ENCODE measurements at regions not wholly inside any gene's neighbourhood (a gene's known extent, or its start where the extent isn't known, plus 50 kb on each side); places are given as distances from the start of the nearest gene placed in this dataset.
"Not testable (repeated sequence)": the region's sequence is repeated elsewhere in the genome, so short reads cannot be mapped to it uniquely, and the experiment has no call there.

DNA sequence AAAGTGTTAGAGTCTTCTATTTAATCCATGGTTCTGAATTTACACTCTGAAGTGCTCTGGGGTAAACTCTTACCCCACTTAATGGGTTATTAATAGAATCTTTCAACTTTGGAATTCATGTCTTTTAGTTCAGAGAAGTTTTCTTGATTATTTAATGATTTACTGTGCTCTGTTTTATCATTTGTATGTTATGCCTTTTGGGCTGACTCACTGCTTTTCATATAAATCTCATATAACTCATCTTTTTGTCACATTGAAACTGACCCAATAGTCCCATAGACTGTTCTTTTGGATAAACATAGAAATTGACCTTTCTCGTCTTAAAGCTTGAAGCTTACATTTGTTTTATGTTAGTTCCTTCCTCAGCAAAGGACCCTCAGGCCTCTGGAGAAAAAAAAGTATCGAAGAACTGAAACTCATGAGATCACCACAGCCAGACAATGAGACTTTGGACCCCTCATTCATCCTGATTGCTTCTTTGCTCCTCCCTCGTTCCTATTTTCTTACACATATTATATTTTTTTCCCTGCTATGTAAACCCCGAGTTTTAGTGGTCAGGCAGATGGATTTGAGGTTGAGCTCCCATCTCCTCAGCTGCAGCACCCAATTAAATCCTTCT, 229.1 kb upstream of the CBLB start:
- no peak for DNase-seq (ENCODE audit: low spot score)
- in situ Hi-C loops (cut with HindIII; ENCODE audit: low sequenced_read_pairs), result no loop called here

DNA sequence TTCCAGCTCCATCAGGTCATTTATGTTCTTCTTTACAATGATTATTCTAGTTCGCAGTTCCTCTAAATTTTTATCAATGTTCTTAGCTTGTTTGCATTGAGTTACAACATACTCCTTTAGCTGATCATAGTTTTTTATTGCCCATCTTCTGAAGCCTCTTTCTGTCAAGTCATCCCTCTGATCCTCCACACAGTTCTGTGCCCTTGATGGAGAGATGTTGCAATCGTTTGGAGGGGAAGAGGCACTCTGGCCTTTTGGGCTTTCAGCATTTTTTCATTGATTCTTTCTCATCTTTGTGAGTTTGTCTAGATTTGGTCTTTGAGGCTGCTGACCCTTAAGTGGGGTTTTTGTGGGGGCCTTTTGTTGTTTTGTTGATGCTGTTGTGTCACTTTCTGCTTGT, 234.6 kb upstream of the CBLB start:
- no peak for DNase-seq (ENCODE audit: low spot score)
- in situ Hi-C loops (cut with HindIII; ENCODE audit: low sequenced_read_pairs), result no loop called here

DNA sequence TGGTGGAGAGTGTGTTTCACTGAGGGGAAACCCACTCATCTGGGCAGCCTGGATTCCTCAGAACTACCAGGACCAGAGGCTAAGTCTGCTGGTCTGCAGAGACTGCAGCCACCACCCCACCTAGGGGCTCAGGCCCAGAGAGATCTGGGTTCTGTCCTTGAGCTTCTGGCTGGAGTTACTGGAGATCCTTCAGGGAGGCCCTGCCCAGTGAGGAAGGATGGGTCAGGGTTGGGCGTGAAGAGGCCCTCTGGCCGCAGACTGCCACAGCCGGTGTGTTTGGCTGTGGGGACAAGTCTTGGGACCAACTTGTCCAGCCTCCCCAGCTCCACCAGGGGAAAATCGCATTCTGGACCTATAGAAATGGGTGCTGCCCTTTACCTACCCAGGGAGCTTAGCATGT, 235.3 kb upstream of the CBLB start:
- no peak for DNase-seq (ENCODE audit: low spot score)
- in situ Hi-C loops (cut with HindIII; ENCODE audit: low sequenced_read_pairs), result no loop called here

DNA sequence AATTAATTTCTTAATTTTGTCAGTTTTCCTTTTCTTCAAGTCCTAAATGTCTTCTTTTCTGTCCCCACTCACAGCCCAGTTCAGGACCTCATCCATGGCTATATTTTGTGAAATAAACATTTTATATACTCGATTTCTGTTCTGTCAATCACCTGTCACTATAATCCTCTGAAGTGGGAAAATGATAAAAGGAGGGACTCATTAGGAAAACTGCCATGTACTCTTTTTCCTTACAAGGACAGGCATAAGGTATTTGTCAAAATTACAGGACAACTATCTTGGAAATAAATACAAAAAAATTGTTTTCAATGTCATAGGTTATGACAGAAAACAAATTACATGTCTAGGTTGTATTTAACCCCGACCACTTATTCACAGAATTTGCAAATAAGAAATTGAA, 240.1 kb upstream of the CBLB start:
- in situ Hi-C loops (cut with HindIII; ENCODE audit: low sequenced_read_pairs), result no loop called here
- DNase-seq (ENCODE audit: low spot score), result no peak

GRCh38 chr3:106112561-106112960, 243.7 kb upstream of the CBLB start:
- DNase-seq (ENCODE audit: low spot score); in situ Hi-C loops (cut with HindIII; ENCODE audit: low sequenced_read_pairs): not testable (repeated sequence)

- in situ Hi-C loops (cut with HindIII; ENCODE audit: low sequenced_read_pairs), result no loop called here
- no peak for DNase-seq (ENCODE audit: low spot score)
Measured at GRCh38 chr3:106113747-106114146, 244.9 kb upstream of the CBLB start.

DNA sequence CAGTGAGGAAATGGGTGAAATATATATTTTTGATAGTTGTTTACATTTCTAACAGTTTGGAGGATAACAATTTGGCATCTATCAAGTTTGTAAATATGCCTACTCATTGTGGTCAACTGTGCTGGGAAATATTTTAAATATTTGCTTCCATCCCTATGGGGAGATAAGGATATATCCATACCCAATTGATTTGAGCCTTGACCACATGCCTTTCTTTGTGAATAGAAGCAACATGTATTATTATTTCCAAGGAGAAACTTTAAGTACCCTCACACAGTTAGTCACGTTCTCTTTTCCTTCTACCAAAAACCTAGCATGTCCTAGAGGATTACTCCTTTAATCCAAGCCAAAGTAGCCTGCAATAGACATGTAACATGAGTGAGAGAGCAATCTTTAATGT, 245.4 kb upstream of the CBLB start:
- in situ Hi-C loops (cut with HindIII; ENCODE audit: low sequenced_read_pairs), result no loop called here
- no peak for DNase-seq (ENCODE audit: low spot score)

- in situ Hi-C loops (cut with HindIII; ENCODE audit: low sequenced_read_pairs), result no loop called here
- no peak for DNase-seq (ENCODE audit: low spot score)
Measured at GRCh38 chr3:106114848-106115247, 246.0 kb upstream of the CBLB start.

DNA sequence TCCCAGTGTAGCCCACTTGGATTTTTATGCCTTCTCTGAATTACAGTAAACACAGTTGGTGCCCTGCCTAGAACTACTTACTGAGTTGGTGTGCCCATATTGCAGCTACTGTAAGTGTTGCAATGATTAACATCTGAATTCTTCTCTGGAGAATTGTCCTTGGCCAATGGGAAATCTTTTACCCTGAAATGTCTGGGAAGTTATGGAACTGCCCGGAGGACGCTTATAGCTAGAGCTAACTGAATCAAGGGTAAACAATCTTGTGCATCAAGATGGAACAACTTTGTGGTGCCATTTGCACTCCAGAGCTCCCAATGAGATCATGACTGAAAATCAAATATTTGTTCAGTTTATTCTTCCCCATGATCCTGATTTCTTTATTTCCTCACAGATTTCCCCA, 246.7 kb upstream of the CBLB start:
- in situ Hi-C loops (cut with HindIII; ENCODE audit: low sequenced_read_pairs), result no loop called here
- DNase-seq (ENCODE audit: low spot score), result no peak

- in situ Hi-C loops (cut with HindIII; ENCODE audit: low sequenced_read_pairs), result no loop called here
Measured at GRCh38 chr3:106116733-106117489, 248.1 kb upstream of the CBLB start.

DNA sequence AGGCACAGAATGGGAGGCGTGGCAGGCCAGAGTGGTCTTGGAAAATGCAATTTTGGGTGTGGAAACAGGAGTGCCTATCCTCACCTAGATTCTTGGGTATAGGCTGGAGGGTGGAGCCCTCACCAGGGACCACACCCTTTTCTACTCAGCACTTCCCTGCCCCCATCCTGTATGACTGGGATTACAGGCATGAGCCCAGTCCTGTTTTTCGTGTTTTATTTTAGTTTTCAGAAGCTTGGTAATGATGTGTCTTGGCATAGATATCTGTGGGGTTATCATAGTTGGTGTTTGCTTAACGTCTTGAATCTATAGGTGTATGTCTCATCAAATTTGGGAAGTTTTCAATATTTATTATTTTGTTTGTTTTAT, 248.7 kb upstream of the CBLB start:
- no peak for DNase-seq (ENCODE audit: low spot score)
- in situ Hi-C loops (cut with HindIII; ENCODE audit: low sequenced_read_pairs), result no loop called here

More at GRCh38 chr3:106116733-106117489, 248.1 kb upstream of the CBLB start:
- DNase-seq (ENCODE audit: low spot score), result no peak

GRCh38 chr3:106119614-106120082, 250.8 kb upstream of the CBLB start:
- in situ Hi-C loops (cut with HindIII; ENCODE audit: low sequenced_read_pairs), result no loop called here
- DNase-seq (ENCODE audit: low spot score), result no peak

- in situ Hi-C loops (cut with HindIII; ENCODE audit: low sequenced_read_pairs), result no loop called here
- DNase-seq (ENCODE audit: low spot score), result no peak
Measured at GRCh38 chr3:106120356-106120755, 251.5 kb upstream of the CBLB start.

- in situ Hi-C loops (cut with HindIII; ENCODE audit: low sequenced_read_pairs), result no loop called here
- DNase-seq (ENCODE audit: low spot score), result no peak
Measured at GRCh38 chr3:106121491-106122289, 252.9 kb upstream of the CBLB start.

GRCh38 chr3:106124818-106125217, 256.0 kb upstream of the CBLB start:
- in situ Hi-C loops (cut with HindIII; ENCODE audit: low sequenced_read_pairs), result no loop called here
- DNase-seq (ENCODE audit: low spot score), result no peak

- in situ Hi-C loops (cut with HindIII; ENCODE audit: low sequenced_read_pairs), result no loop called here
- no peak for DNase-seq (ENCODE audit: low spot score)
Measured at GRCh38 chr3:106125321-106125720, 256.5 kb upstream of the CBLB start.

DNA sequence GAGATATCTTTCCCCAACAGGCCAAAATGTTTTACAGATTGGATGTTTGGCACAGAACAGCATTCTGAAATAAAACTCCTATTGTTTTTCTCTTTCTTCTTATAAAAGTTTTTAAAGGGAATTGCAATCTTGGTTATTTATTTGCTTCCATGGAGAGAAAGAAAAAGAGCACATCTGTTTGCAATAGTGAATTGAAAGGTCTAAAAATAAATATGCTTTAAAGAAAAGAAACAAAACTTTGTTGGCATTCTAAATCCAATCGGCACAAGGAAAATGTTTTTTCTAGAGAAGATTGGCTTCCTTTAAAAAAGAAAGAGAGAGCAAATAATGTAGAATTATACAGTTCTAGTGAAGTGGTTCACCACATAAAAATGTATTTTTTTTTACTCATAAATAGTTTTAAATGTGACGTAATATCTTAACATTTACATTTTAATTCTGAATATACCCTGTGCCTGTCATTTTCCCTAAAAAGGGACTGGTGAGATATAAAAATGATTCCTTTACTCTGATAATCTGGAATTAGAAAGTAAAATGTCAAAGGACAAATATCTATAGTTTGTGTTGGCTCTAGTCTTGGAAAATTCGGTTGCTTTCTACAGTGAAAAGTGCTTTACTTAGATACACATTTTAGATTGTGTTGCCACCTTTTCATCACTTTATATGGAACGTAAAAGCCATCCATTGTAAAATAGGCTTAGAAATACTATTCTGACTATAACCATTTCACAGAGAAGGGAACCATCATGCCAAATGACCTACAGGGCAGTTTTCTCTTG, 257.4 kb upstream of the CBLB start:
- no peak for DNase-seq (ENCODE audit: low spot score)
- in situ Hi-C loops (cut with HindIII; ENCODE audit: low sequenced_read_pairs), result no loop called here

GRCh38 chr3:106126846-106127235, 258.0 kb upstream of the CBLB start:
- in situ Hi-C loops (cut with HindIII; ENCODE audit: low sequenced_read_pairs), result no loop called here
- no peak for DNase-seq (ENCODE audit: low spot score)

DNA sequence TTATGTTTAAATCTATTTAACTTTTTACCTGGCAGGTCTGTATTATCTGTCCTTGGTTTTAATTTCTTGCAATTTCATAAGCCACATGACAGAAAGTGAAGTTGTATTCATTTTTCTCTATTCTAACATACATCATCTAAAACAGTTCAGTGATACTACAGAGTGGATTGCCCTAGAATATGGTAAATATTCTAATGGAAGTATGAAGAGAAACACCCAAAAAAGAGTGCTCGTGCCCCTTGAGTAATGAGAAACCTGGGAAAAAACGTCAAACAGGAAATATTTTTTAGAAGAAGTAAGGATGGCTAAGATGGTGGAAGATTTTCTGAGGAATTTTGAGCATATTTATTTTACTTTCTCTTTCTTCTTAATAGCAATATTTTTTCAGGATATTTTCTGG, 261.1 kb upstream of the CBLB start:
- DNase-seq (ENCODE audit: low spot score), result no peak
- in situ Hi-C loops (cut with HindIII; ENCODE audit: low sequenced_read_pairs), result no loop called here
